Epithelial cell of esophagus (primary cell): ENCODE measurements at regions not wholly inside any gene's neighbourhood (a gene's known extent, or its start where the extent isn't known, plus 50 kb on each side); places are given as distances from the start of the nearest gene placed in this dataset.

Experiments
- DNase-seq: peaks from one replicate; pipeline ENCODE4 v3.0.0; 2010; ENCODE audit warnings: low read depth
- H3K4me3 ChIP-seq: 2 replicates; pipeline ENCODE4 v1.5.1; 2011; ENCODE audit warnings: mild to moderate bottlenecking, low read length, control low read depth
- TF ChIP-seq, protein P1 (sequence below): IDR thresholded peaks from 2 replicates; pipeline ENCODE4 v1.5.1; 2011; ENCODE audit warnings: low read depth, mild to moderate bottlenecking, low read length, control low read depth, inconsistent platforms; ENCODE audit not compliant: insufficient read depth; ENCODE audit errors: missing control alignments

DNA sequence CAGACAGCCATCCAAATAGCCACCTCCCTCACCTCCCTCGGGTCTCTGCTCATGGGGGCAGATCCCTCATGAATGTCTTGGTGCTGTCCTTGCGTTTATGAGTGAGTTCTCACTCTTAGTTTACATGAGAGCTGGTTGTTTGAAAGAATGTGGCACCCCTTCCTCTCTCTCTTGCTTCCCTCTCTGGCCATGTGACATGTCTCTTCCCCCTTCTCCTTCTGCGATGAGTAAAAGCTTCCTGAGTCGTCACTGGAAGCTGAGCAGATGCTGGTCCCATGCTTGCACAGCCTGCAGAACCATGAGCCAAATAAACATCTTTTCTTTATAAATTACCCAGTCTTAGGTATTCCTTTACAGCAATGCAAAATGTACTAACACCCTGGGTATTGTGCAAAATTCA lies 208.7 kb downstream of the LACC1 start:
- TF ChIP-seq, protein P1, sequence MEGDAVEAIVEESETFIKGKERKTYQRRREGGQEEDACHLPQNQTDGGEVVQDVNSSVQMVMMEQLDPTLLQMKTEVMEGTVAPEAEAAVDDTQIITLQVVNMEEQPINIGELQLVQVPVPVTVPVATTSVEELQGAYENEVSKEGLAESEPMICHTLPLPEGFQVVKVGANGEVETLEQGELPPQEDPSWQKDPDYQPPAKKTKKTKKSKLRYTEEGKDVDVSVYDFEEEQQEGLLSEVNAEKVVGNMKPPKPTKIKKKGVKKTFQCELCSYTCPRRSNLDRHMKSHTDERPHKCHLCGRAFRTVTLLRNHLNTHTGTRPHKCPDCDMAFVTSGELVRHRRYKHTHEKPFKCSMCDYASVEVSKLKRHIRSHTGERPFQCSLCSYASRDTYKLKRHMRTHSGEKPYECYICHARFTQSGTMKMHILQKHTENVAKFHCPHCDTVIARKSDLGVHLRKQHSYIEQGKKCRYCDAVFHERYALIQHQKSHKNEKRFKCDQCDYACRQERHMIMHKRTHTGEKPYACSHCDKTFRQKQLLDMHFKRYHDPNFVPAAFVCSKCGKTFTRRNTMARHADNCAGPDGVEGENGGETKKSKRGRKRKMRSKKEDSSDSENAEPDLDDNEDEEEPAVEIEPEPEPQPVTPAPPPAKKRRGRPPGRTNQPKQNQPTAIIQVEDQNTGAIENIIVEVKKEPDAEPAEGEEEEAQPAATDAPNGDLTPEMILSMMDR: no peak
- no peak overlapping the region for H3K4me3 ChIP-seq
- DNase-seq: no peak

GRCh38 chr13:44088991-44089413 lies 209.3 kb downstream of the LACC1 start:
- no peak for DNase-seq
- TF ChIP-seq, protein P1: no peak
- H3K4me3 ChIP-seq: no peak overlapping the region

DNA sequence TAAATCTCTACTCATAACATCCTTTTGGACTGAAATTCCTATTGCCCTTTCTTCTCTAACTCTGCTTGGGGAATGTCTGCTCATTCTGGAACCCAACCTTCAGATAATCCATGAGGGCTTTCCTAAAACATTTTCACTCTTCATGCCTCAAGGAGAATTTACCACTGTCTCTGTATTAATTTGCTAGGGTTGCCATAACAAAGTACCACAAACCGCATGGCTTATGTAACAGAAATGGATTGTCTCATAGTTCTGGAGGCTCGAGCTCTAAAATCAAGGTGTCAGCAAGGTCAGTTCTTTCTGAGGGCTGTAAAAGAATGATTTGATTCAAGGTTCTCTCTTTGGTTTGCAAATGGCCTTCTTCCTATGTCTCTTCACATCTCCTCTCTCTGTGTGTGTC lies 209.7 kb downstream of the LACC1 start:
- no peak overlapping the region for H3K4me3 ChIP-seq
- DNase-seq: no peak
- TF ChIP-seq, protein P1: no peak

DNA sequence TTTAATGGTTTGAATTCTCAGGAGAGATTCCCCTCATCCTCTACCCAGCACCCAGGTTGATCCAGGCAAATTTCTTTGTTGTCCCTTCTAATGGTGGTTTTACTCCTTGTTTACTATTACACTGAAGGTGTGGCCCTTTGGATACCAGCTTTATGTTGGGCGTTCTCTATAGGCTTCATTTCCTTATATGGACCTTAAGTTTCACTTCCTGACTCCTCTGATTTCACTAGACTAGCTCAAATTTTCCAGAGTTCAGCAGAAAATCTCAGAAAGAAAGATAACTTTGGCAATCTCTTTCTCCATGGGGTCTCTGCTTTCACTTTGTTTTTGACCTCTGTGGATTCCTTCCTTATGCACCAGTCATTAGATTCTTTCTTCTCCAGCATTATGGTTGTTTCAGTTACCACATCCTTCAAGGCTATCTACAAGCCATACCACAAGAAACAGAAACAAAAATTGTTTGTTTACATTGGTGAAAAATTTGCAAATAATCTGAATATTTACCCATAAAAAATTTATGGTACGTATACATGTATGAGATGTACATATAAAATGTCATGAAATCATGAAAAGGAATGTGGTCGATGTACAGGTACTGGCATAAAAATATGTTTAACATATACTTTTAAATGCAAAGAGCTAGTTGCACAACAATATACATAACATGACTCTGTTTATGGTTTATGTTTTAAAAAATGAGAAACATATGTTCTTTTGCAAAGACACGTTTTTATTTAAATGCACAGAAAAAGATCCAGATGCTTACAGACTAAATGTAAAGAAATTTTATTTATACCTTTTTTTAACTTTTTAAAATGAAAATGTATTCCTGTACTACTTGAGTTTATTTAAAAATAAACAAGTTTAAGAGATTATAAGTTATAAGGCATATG lies 212.6 kb downstream of the LACC1 start:
- H3K4me3 ChIP-seq: no peak overlapping the region
- TF ChIP-seq, protein P1: no peak

GRCh38 chr13:44093607-44094564 lies 214.2 kb downstream of the LACC1 start:
- TF ChIP-seq, protein P1: no peak
- no peak for DNase-seq
- H3K4me3 ChIP-seq: no peak overlapping the region

More for the DNA sequence above, 212.6 kb downstream of the LACC1 start:
- DNase-seq: no peak

- H3K4me3 ChIP-seq: no peak overlapping the region
- TF ChIP-seq, protein P1: no peak
- no peak for DNase-seq
Observed at GRCh38 chr13:44096901-44097300, 217.2 kb downstream of the LACC1 start.
